ENCODE measurements at regions not wholly inside any gene's neighbourhood (a gene's known extent, or its start where the extent isn't known, plus 50 kb on each side); places are given as distances from the start of the nearest gene placed in this dataset.

- no peak for TF ChIP-seq ZNF777 (tag by site-specific recombination; IDR thresholded peaks at IDR 0.05; ENCODE audit: borderline replicate concordance)
- TF ChIP-seq CTCF (tag by site-specific recombination; IDR thresholded peaks at IDR 0.05) = no peak
- TF ChIP-seq ZNF404 (tag by site-specific recombination; IDR thresholded peaks at IDR 0.05) = no peak
- TF ChIP-seq ZNF776 (tag by site-specific recombination; IDR thresholded peaks at IDR 0.05; ENCODE audit: borderline replicate concordance) = no peak
- TF ChIP-seq PRDM4 (tag by site-specific recombination; IDR thresholded peaks at IDR 0.05) = no peak
- TF ChIP-seq ZBTB20 (tag by site-specific recombination; IDR thresholded peaks at IDR 0.05) = no peak
- no peak for TF ChIP-seq BCL11A (tag by site-specific recombination; IDR thresholded peaks at IDR 0.05; ENCODE audit: low read depth)
- TF ChIP-seq ZBTB17 (tag by site-specific recombination; IDR thresholded peaks at IDR 0.05) = no peak
- no peak for TF ChIP-seq ZNF510 (tag by site-specific recombination; IDR thresholded peaks at IDR 0.05; ENCODE audit: insufficient replicate concordance)
- TF ChIP-seq ZNF18 (tag by site-specific recombination; IDR thresholded peaks at IDR 0.05) = no peak
Measured at GRCh38 chr15:31495281-31495680, 168.6 kb downstream of the KLF13 start.

Data from HEK293 (cell line).